Testis (tissue), 2 donors: ENCODE measurements at regions not wholly inside any gene's neighbourhood (a gene's known extent, or its start where the extent isn't known, plus 50 kb on each side); places are given as distances from the start of the nearest gene placed in this dataset.

Experiments used
- DNase-seq: peaks from one replicate; pipeline ENCODE4 v3.0.0-alpha.2; 2019
- H3K27ac ChIP-seq, 2 donors: fragments of 200-600 bp; sonication (generic); one replicate each; pipeline ENCODE4 v1.5.1; 2019
- H3K27me3 ChIP-seq: fragments of 200-600 bp; sonication (generic); one replicate; pipeline ENCODE4 v1.5.1; 2019
- H3K36me3 ChIP-seq: fragments of 200-600 bp; sonication (generic); one replicate; pipeline ENCODE4 v1.5.1; 2017; ENCODE audit warnings: low read depth; ENCODE audit errors: missing control alignments
- H3K4me1 ChIP-seq: fragments of 200-600 bp; sonication (generic); one replicate; pipeline ENCODE4 v1.5.1; 2019
- H3K4me3 ChIP-seq, 2 donors: fragments of 200-600 bp; sonication (generic); one replicate each; pipeline ENCODE4 v1.5.1; 2017 to 2019
- H3K9me3 ChIP-seq: fragments of 200-600 bp; sonication (generic); one replicate; pipeline ENCODE4 v1.5.1; 2017
- POLR2A ChIP-seq: fragments of 450-650 bp; IDR thresholded peaks from one replicate; pipeline ENCODE4 v1.6.1; 2017; ENCODE audit warnings: antibody characterized with exemption, mild to moderate bottlenecking, moderate library complexity
- WGBS, 2 donors: methylation state at CpG; one replicate each; pipeline ENCODE4 v1.1.5; 2018; 5-methylcytosine and 5-hydroxymethylcytosine counted together
- intact Hi-C: fragments of 100-400 bp; cut with DNase I; formaldehyde crosslinking; loops from one replicate; pipeline ENCODE4 v1.15.1; 2023; ENCODE audit warnings: low total_unique reads
- TF ChIP-seq, protein P1 (sequence below), 3 experiments: fragments of 450-650 bp in 2 of 3; fragments of 200-600 bp in 1 of 3; sonication (generic) in 1 of 3; IDR thresholded peaks; one replicate each; pipeline ENCODE4 v1.5.1; 2016 to 2019; ENCODE audit warnings: antibody characterized with exemption in 3 of 3, mild to moderate bottlenecking in 2 of 3, moderate library complexity in 1 of 3

GRCh38 chr13:62537593-62537992 is 1121.9 kb upstream of the PCDH20 start:
- intact Hi-C loops, result no loop called here
- Histone ChIP-seq H3K9me3 (no peaks in the 10 kb centered on the region), H3K27me3 (no peaks in the 10 kb centered on the region), H3K27ac (no peak overlapping the region), H3K4me3 (no peak overlapping the region), H3K4me1 (no peaks in the 10 kb centered on the region), H3K36me3 (no peaks in the 10 kb centered on the region)
- WGBS, 2 donors, result 64 to 66% methylated on average over 1 of the region's 1 CpG
- TF ChIP-seq, protein P1, sequence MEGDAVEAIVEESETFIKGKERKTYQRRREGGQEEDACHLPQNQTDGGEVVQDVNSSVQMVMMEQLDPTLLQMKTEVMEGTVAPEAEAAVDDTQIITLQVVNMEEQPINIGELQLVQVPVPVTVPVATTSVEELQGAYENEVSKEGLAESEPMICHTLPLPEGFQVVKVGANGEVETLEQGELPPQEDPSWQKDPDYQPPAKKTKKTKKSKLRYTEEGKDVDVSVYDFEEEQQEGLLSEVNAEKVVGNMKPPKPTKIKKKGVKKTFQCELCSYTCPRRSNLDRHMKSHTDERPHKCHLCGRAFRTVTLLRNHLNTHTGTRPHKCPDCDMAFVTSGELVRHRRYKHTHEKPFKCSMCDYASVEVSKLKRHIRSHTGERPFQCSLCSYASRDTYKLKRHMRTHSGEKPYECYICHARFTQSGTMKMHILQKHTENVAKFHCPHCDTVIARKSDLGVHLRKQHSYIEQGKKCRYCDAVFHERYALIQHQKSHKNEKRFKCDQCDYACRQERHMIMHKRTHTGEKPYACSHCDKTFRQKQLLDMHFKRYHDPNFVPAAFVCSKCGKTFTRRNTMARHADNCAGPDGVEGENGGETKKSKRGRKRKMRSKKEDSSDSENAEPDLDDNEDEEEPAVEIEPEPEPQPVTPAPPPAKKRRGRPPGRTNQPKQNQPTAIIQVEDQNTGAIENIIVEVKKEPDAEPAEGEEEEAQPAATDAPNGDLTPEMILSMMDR (IDR thresholded peaks at IDR 0.05), result no peak
- TF ChIP-seq POLR2A, result no peak
- no peak for DNase-seq

DNA sequence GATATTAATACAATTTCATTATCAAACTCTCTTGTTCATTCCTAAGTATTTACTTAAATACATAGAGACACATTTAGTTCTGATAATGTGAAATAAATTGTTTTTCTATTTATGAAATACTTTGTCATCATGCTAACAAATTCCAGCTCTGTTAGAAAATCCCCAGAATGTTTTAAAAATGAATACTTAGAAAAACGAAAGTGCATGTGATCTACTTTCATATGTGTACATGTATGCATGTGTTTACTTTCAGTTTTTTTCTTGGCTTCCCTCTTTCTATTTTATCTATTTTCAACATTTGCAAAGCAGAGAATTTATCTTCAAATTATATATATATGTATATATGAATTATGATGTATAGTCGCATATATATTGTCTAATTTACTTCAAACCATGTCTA is 1110.0 kb upstream of the PCDH20 start:
- DNase-seq, result no peak
- Histone ChIP-seq H3K36me3 (no peaks in the 10 kb centered on the region), H3K4me1 (no peaks in the 10 kb centered on the region), H3K4me3 (no peak overlapping the region), H3K27me3 (no peaks in the 10 kb centered on the region), H3K27ac (no peak overlapping the region), H3K9me3 (no peaks in the 10 kb centered on the region)
- WGBS, 2 donors, result 77 to 80% methylated on average over 2 of the region's 2 CpGs
- intact Hi-C loops, result no loop called here
- TF ChIP-seq, protein P1 (IDR thresholded peaks at IDR 0.05), result no peak
- TF ChIP-seq POLR2A, result no peak

DNA sequence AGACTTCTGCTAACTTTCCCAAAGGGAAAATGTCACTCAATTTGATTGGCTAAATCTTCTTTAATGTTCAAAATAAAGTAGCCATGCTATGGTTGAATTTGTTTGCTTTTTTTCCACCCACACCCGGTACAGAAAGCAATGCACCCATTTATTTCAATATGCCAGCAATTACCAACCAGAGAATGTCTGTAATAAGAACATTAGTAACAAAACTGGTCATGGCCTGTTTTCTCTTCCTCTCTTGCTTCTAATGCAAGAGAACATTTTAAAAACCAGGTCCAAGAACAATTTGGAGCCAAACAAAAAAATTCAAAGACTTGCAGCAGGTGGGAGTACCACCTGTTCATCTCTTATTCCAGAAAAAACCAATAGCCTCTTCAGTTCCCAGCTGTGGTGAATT is 1108.8 kb upstream of the PCDH20 start:
- 73 to 75% methylated on average over 1 of the region's 1 CpG for WGBS, 2 donors
- Histone ChIP-seq H3K9me3 (no peaks in the 10 kb centered on the region), H3K27me3 (no peaks in the 10 kb centered on the region), H3K36me3 (no peaks in the 10 kb centered on the region), H3K4me3 (no peak overlapping the region), H3K4me1 (no peaks in the 10 kb centered on the region), H3K27ac (no peak overlapping the region)
- no peak for DNase-seq
- intact Hi-C loops, result no loop called here
- TF ChIP-seq POLR2A, result no peak
- TF ChIP-seq, protein P1 (IDR thresholded peaks at IDR 0.05), result no peak

GRCh38 chr13:62524061-62524460 is 1108.4 kb upstream of the PCDH20 start:
- no peaks in the 10 kb centered on the region for H3K27me3 ChIP-seq
- DNase-seq, result no peak
- no peaks in the 10 kb centered on the region for H3K36me3 ChIP-seq
- TF ChIP-seq POLR2A, result no peak
- TF ChIP-seq, protein P1 (IDR thresholded peaks at IDR 0.05), result no peak
- 82 to 88% methylated on average over 2 of the region's 2 CpGs for WGBS, 2 donors
- intact Hi-C loops, result no loop called here
- no peak overlapping the region for H3K27ac ChIP-seq
- H3K4me1 ChIP-seq, result no peaks in the 10 kb centered on the region
- H3K9me3 ChIP-seq, result no peaks in the 10 kb centered on the region
- H3K4me3 ChIP-seq, result no peak overlapping the region
